ENCODE measurements at regions not wholly inside any gene's neighbourhood (a gene's known extent, or its start where the extent isn't known, plus 50 kb on each side); places are given as distances from the start of the nearest gene placed in this dataset.
A peak's percentile ranks its signal among the peaks of the same experiment; 100 is the strongest.

- H2AFZ ChIP-seq (replicated peaks; ENCODE audit: low read length, poor library complexity): no peak overlapping the region
- ATAC-seq (ENCODE audit: low read depth) (no peak), DNase-seq (no peak)
- dilution Hi-C loops (cut with HindIII; ENCODE audit: low sequenced_read_pairs, unreplicated experiment): no loop called here
- H4K5ac ChIP-seq (ENCODE audit: low read depth, low read length): no peak overlapping the region
- no peak overlapping the region for H3K4ac ChIP-seq (ENCODE audit: low read depth, low read length)
- H3K27ac ChIP-seq (ENCODE audit: insufficient read depth, low read length): no peak overlapping the region
- no peak overlapping the region for H3K4me3 ChIP-seq (ENCODE audit: insufficient read depth, low read depth, low read length)
- H2BK120ac ChIP-seq (ENCODE audit: low read depth, low read length): no peak overlapping the region
- no TSS peak for BruUV-seq (replicated peaks)
- H3K4me2 ChIP-seq (ENCODE audit: low read depth, low read length): no peak overlapping the region
- H3K56ac ChIP-seq (ENCODE audit: extremely low read depth, insufficient read depth, low read length): no peak overlapping the region
- no peak overlapping the region for H3K23ac ChIP-seq (ENCODE audit: low read depth, low read length)
- H4K20me1 ChIP-seq (ENCODE audit: insufficient read depth, low read length): no peaks in the 10 kb centered on the region
- no peaks in the 10 kb centered on the region for H3K27me3 ChIP-seq (ENCODE audit: control insufficient read depth, insufficient read depth, low read length)
- H3K18ac ChIP-seq (ENCODE audit: low read depth, low read length): no peak overlapping the region
- no peaks in the 10 kb centered on the region for H3K36me3 ChIP-seq (ENCODE audit: control insufficient read depth, insufficient read depth, low read length)
- no peak for TF ChIP-seq CTCF (conservative IDR thresholded peaks at IDR 0.05; ENCODE audit: low read depth, low read length)
- peak; percentile 25; the same call in 1 of the 2 replicates for TF ChIP-seq MAFK (IDR thresholded peaks at IDR 0.05; ENCODE audit: low read depth, low read length)
- TF ChIP-seq CHD1 (IDR thresholded peaks at IDR 0.05; ENCODE audit: low read depth, low read length): no peak
- intact Hi-C loops (cut with micrococcal nuclease): no loop called here
- H3K9ac ChIP-seq (ENCODE audit: low read depth, low read length): no peak overlapping the region
- H3K4me1 ChIP-seq (ENCODE audit: control insufficient read depth, insufficient read depth, low read length): no peaks in the 10 kb centered on the region
- no peak overlapping the region for H2AK9ac ChIP-seq (replicated peaks; ENCODE audit: low read depth, low read length, poor library complexity)
- no peak overlapping the region for H2AK5ac ChIP-seq (ENCODE audit: low read depth, low read length)
- POLR2A ChIA-PET (ENCODE audit: unreplicated experiment): no interaction called here
- H3K9me1 ChIP-seq (ENCODE audit: insufficient read depth, low read length): no peaks in the 10 kb centered on the region
- no peak overlapping the region for H2BK20ac ChIP-seq (ENCODE audit: low read depth, low read length)
- no peaks in the 10 kb centered on the region for H3K79me1 ChIP-seq (ENCODE audit: low read depth in 1 of 2, low read length in 2 of 2)
- peaks cover 3% of the 10 kb centered on the region for H3K9me3 ChIP-seq (ENCODE audit: control insufficient read depth, insufficient read depth, low read length)
- no peak overlapping the region for H4K91ac ChIP-seq (ENCODE audit: insufficient read depth, low read depth, low read length)
- H2BK5ac ChIP-seq (ENCODE audit: low read depth, low read length, poor library complexity, severe bottlenecking): no peak overlapping the region
- CTCF ChIA-PET: interaction anchor here (0.6 kb wide), 1 partner anchor 1470 kb away, joined by 3 read pairs; no protein-coding TSS in a partner anchor
- H4K8ac ChIP-seq (ENCODE audit: low read depth in 2 of 2, low read length in 2 of 2): no peak overlapping the region
- no peak overlapping the region for H3K14ac ChIP-seq (replicated peaks; ENCODE audit: low read depth, low read length)
- in situ Hi-C loops (cut with MboI; ENCODE audit: low sequenced_read_pairs): no loop called here
- no peak overlapping the region for H2BK15ac ChIP-seq (ENCODE audit: low read depth, low read length)
Observed at GRCh38 chr5:155661859-155662258, 648.3 kb downstream of the KIF4B start.
